ENCODE measurements at regions not wholly inside any gene's neighbourhood (a gene's known extent, or its start where the extent isn't known, plus 50 kb on each side); places are given as distances from the start of the nearest gene placed in this dataset.

- WGBS, 3 donors = 66 to 77% (median 73%) methylated on average over 2 of the region's 2 CpGs
- Histone ChIP-seq H3K27ac (ENCODE audit: low read depth in 1 of 3, low read length in 2 of 3) (no peak overlapping the region), H3K36me3 (ENCODE audit: control insufficient read depth in 3 of 3, insufficient read depth in 2 of 3, low read depth in 1 of 3, low read length in 3 of 3) (no peaks in the 10 kb centered on the region), H3K4me3 (ENCODE audit: low read depth in 1 of 3, low read length in 3 of 3) (no peak overlapping the region), H3K9me3 (ENCODE audit: control insufficient read depth in 2 of 2, insufficient read depth in 1 of 2, low read depth in 1 of 2, low read length in 1 of 2) (no peaks in the 10 kb centered on the region), H3K4me1 (ENCODE audit: control insufficient read depth in 3 of 3, insufficient read depth in 2 of 3, low read depth in 1 of 3, low read length in 2 of 3) (no peaks in the 10 kb centered on the region), H3K27me3 (ENCODE audit: control insufficient read depth in 3 of 3, insufficient read depth in 3 of 3, low read length in 3 of 3) (no peaks in the 10 kb centered on the region)
- DNase-seq (no peak), FAIRE-seq (no peak)
These were observed 328.3 kb downstream of the KLHL13 start for GRCh38 chrX:117788339-117788738.

DNA sequence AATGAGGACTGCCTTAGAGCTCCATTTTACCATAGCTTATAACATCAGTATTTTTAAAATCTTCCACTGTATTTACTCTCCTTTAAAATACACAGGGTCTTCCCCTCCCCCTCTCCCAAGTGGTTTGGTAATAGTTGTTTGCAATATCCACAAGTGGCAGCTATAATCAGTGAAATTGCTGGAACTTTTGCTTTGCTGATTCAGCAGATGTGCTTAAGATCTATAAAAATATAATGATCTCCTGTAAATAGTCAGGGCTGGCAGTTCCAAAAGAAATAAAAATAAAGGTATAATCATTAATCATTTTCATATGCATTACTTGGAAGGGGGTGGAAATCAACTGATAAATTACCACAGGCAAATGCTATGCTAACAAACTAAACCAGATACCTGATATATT lies 345.2 kb downstream of the KLHL13 start:
- no peak for FAIRE-seq
- no peaks in the 10 kb centered on the region for H3K9me3 ChIP-seq (ENCODE audit: control insufficient read depth in 2 of 2, insufficient read depth in 1 of 2, low read depth in 1 of 2, low read length in 1 of 2)
- DNase-seq = no peak
- no peaks in the 10 kb centered on the region for H3K27me3 ChIP-seq (ENCODE audit: control insufficient read depth in 3 of 3, insufficient read depth in 3 of 3, low read length in 3 of 3)
- no peaks in the 10 kb centered on the region for H3K4me1 ChIP-seq (ENCODE audit: control insufficient read depth in 3 of 3, insufficient read depth in 2 of 3, low read depth in 1 of 3, low read length in 2 of 3)
- H3K27ac ChIP-seq (ENCODE audit: low read depth in 1 of 3, low read length in 2 of 3) = no peak overlapping the region
- no peak overlapping the region for H3K4me3 ChIP-seq (ENCODE audit: low read depth in 1 of 3, low read length in 3 of 3)
- no peaks in the 10 kb centered on the region for H3K36me3 ChIP-seq (ENCODE audit: control insufficient read depth in 3 of 3, insufficient read depth in 2 of 3, low read depth in 1 of 3, low read length in 3 of 3)

- no peak overlapping the region for H3K4me3 ChIP-seq (ENCODE audit: low read depth in 1 of 3, low read length in 3 of 3)
- no peaks in the 10 kb centered on the region for H3K27me3 ChIP-seq (ENCODE audit: control insufficient read depth in 3 of 3, insufficient read depth in 3 of 3, low read length in 3 of 3)
- DNase-seq (no peak), FAIRE-seq (no peak)
- H3K36me3 ChIP-seq (ENCODE audit: control insufficient read depth in 3 of 3, insufficient read depth in 2 of 3, low read depth in 1 of 3, low read length in 3 of 3) = no peaks in the 10 kb centered on the region
- WGBS, 3 donors = 91 to 95% (median 92%) methylated on average over 15 to 37 of the region's 37 CpGs
- no peaks in the 10 kb centered on the region for H3K4me1 ChIP-seq (ENCODE audit: control insufficient read depth in 3 of 3, insufficient read depth in 2 of 3, low read depth in 1 of 3, low read length in 2 of 3)
- no peaks in the 10 kb centered on the region for H3K9me3 ChIP-seq (ENCODE audit: control insufficient read depth in 2 of 2, insufficient read depth in 1 of 2, low read depth in 1 of 2, low read length in 1 of 2)
- no peak overlapping the region for H3K27ac ChIP-seq (ENCODE audit: low read depth in 1 of 3, low read length in 2 of 3)
These were observed 347.6 kb downstream of the KLHL13 start for GRCh38 chrX:117768861-117769604.

DNA sequence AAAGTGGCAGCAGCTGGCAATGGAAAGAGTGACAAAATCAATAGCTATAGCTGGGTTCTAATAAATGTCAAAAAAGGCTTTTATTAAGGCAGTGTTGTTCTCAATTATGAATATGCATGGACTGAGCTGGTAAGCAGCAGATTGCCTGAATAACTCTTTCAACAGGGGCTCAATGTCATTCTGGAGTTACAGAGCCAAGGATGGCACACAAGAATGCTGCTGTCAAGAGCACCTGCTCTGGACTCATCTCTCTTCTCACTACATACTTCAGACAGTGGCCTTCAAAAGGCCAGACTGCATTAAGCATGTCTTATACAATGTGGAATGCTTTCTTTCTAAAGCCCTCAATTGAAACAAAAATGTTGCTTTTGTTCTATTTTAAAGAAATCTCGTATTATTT lies 351.4 kb downstream of the KLHL13 start:
- no peaks in the 10 kb centered on the region for H3K9me3 ChIP-seq (ENCODE audit: control insufficient read depth in 2 of 2, insufficient read depth in 1 of 2, low read depth in 1 of 2, low read length in 1 of 2)
- 33 to 83% (median 67%) methylated on average over 1 of the region's 1 CpG for WGBS, 3 donors
- no peak for FAIRE-seq

GRCh38 chrX:117752745-117753144 lies 363.9 kb downstream of the KLHL13 start:
- FAIRE-seq (no peak), DNase-seq (no peak)
- H3K36me3 ChIP-seq (ENCODE audit: control insufficient read depth in 3 of 3, insufficient read depth in 2 of 3, low read depth in 1 of 3, low read length in 3 of 3) = no peaks in the 10 kb centered on the region
- no peak overlapping the region for H3K4me3 ChIP-seq (ENCODE audit: low read depth in 1 of 3, low read length in 3 of 3)
- no peaks in the 10 kb centered on the region for H3K9me3 ChIP-seq (ENCODE audit: control insufficient read depth in 2 of 2, insufficient read depth in 1 of 2, low read depth in 1 of 2, low read length in 1 of 2)
- no peaks in the 10 kb centered on the region for H3K4me1 ChIP-seq (ENCODE audit: control insufficient read depth in 3 of 3, insufficient read depth in 2 of 3, low read depth in 1 of 3, low read length in 2 of 3)
- H3K27me3 ChIP-seq (ENCODE audit: control insufficient read depth in 3 of 3, insufficient read depth in 3 of 3, low read length in 3 of 3) = no peaks in the 10 kb centered on the region
- H3K27ac ChIP-seq (ENCODE audit: low read depth in 1 of 3, low read length in 2 of 3) = no peak overlapping the region

More for the DNA sequence above, 351.4 kb downstream of the KLHL13 start:
- H3K27ac ChIP-seq (ENCODE audit: low read depth in 1 of 3, low read length in 2 of 3) = no peak overlapping the region
- H3K4me3 ChIP-seq (ENCODE audit: low read depth in 1 of 3, low read length in 3 of 3) = no peak overlapping the region
- H3K4me1 ChIP-seq (ENCODE audit: control insufficient read depth in 3 of 3, insufficient read depth in 2 of 3, low read depth in 1 of 3, low read length in 2 of 3) = no peaks in the 10 kb centered on the region
- H3K36me3 ChIP-seq (ENCODE audit: control insufficient read depth in 3 of 3, insufficient read depth in 2 of 3, low read depth in 1 of 3, low read length in 3 of 3) = no peaks in the 10 kb centered on the region
- H3K27me3 ChIP-seq (ENCODE audit: control insufficient read depth in 3 of 3, insufficient read depth in 3 of 3, low read length in 3 of 3) = no peaks in the 10 kb centered on the region
- no peak for DNase-seq

GRCh38 chrX:117751155-117751554 lies 365.5 kb downstream of the KLHL13 start:
- no peaks in the 10 kb centered on the region for H3K36me3 ChIP-seq (ENCODE audit: control insufficient read depth in 3 of 3, insufficient read depth in 2 of 3, low read depth in 1 of 3, low read length in 3 of 3)
- no peak overlapping the region for H3K4me3 ChIP-seq (ENCODE audit: low read depth in 1 of 3, low read length in 3 of 3)
- no peaks in the 10 kb centered on the region for H3K9me3 ChIP-seq (ENCODE audit: control insufficient read depth in 2 of 2, insufficient read depth in 1 of 2, low read depth in 1 of 2, low read length in 1 of 2)
- WGBS, 3 donors = 49 to 62% (median 53%) methylated on average over 2 of the region's 2 CpGs
- no peaks in the 10 kb centered on the region for H3K4me1 ChIP-seq (ENCODE audit: control insufficient read depth in 3 of 3, insufficient read depth in 2 of 3, low read depth in 1 of 3, low read length in 2 of 3)
- FAIRE-seq = no peak
- no peak for DNase-seq
- no peak overlapping the region for H3K27ac ChIP-seq (ENCODE audit: low read depth in 1 of 3, low read length in 2 of 3)
- H3K27me3 ChIP-seq (ENCODE audit: control insufficient read depth in 3 of 3, insufficient read depth in 3 of 3, low read length in 3 of 3) = no peaks in the 10 kb centered on the region

DNA sequence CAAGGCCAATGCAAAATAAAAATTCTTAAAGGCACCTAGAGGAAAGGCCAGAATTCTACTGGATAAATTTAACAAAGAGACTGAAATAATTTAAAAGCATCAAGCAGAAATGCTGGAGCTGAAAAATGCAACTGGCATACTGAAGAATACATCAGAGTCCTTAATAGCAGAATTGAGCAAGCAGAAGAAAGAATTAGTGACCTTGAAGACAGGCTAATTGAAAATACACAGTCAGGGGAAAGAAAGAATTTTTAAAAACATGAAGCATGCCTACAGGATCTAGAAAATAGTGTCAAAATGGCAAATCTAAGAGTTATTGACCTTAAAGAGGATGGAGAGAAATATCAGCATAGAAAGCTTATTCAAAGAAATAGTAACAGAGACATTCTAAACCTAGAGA lies 371.7 kb downstream of the KLHL13 start:
- FAIRE-seq = no peak
- no peak overlapping the region for H3K27ac ChIP-seq (ENCODE audit: low read depth in 1 of 3, low read length in 2 of 3)
- H3K9me3 ChIP-seq (ENCODE audit: control insufficient read depth in 2 of 2, insufficient read depth in 1 of 2, low read depth in 1 of 2, low read length in 1 of 2) = no peaks in the 10 kb centered on the region

DNA sequence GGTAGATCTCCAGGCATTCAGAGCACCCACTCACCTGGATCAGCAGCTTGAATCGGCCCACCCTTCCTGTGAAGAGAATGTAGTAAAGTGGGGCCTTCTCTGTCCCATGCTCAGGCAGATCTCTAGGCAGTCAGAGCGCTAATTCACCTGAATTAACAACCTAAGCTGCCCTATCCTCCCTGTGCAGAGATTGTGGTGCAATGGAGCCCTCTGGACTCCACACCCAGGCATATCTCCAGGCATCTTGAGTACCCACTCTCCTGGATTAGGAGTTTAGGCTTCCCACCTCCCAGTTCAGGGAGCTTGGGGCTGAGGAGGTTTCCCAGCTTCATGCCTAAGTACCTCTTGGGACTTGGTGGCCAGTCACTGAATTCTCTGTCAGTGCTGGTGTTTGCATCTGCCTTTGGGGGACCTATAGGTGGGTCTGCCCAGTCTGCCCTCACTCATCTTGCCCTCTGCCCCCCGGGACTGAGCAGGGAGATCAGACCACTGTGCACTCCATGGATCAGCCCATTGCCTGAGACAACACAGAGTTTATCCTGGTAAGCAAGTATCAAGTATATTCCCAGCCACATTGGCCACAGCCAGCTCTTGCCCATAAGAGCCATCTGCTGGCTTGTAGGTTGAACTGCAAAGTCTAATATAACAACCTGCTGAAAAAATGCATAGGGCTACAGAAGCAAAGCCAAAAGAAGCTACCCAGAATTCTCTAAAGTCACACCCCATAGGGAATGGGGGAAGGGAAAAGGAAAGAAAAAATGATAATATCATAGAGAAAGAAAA lies 372.9 kb downstream of the KLHL13 start:
- Histone ChIP-seq H3K27ac (ENCODE audit: low read depth in 1 of 3, low read length in 2 of 3) (no peak overlapping the region), H3K4me1 (ENCODE audit: control insufficient read depth in 3 of 3, insufficient read depth in 2 of 3, low read depth in 1 of 3, low read length in 2 of 3) (peaks cover 0 to 5% (median 2%) of the 10 kb centered on the region in 3 donors), H3K4me3 (ENCODE audit: low read depth in 1 of 3, low read length in 3 of 3) (no peak overlapping the region), H3K27me3 (ENCODE audit: control insufficient read depth in 3 of 3, insufficient read depth in 3 of 3, low read length in 3 of 3) (no peaks in the 10 kb centered on the region), H3K36me3 (ENCODE audit: control insufficient read depth in 3 of 3, insufficient read depth in 2 of 3, low read depth in 1 of 3, low read length in 3 of 3) (no peaks in the 10 kb centered on the region), H3K9me3 (ENCODE audit: control insufficient read depth in 2 of 2, insufficient read depth in 1 of 2, low read depth in 1 of 2, low read length in 1 of 2) (no peaks in the 10 kb centered on the region)
- WGBS, 3 donors = 47 to 81% (median 58%) methylated on average over 3 of the region's 3 CpGs
- DNase-seq = peak; percentile 19 to 31
- FAIRE-seq = no peak

More for the DNA sequence above, 371.7 kb downstream of the KLHL13 start:
- DNase-seq = no peak
- H3K27me3 ChIP-seq (ENCODE audit: control insufficient read depth in 3 of 3, insufficient read depth in 3 of 3, low read length in 3 of 3) = no peaks in the 10 kb centered on the region
- no peaks in the 10 kb centered on the region for H3K36me3 ChIP-seq (ENCODE audit: control insufficient read depth in 3 of 3, insufficient read depth in 2 of 3, low read depth in 1 of 3, low read length in 3 of 3)
- no peak overlapping the region for H3K4me3 ChIP-seq (ENCODE audit: low read depth in 1 of 3, low read length in 3 of 3)
- peaks cover 0 to 5% (median 2%) of the 10 kb centered on the region in 3 donors for H3K4me1 ChIP-seq (ENCODE audit: control insufficient read depth in 3 of 3, insufficient read depth in 2 of 3, low read depth in 1 of 3, low read length in 2 of 3)

Measured in small intestine (tissue), 7 donors.